SK-N-SH (cell line): ENCODE measurements at regions not wholly inside any gene's neighbourhood (a gene's known extent, or its start where the extent isn't known, plus 50 kb on each side); places are given as distances from the start of the nearest gene placed in this dataset.

ENCODE experiments used
- CTCF ChIA-PET: fragments of 300-600, 350-600 bp; formaldehyde crosslinking; extraction: SDS; loops from one replicate; lab custom pipeline; 2021; lab: Yijun Ruan, JAX
- POLR2A ChIA-PET: fragments of 350-600 bp; sonication (Branson Sonifier 250); formaldehyde crosslinking; extraction: SDS; loops from one replicate; lab custom pipeline; 2020; ENCODE audit warnings: antibody characterized with exemption, inconsistent platforms; lab: Yijun Ruan, JAX
- DNase-seq: peaks from one replicate; pipeline ENCODE4 v3.0.0; 2012
- H2AFZ ChIP-seq: fragments of 200-600 bp; sonication (generic); 2 replicates; pipeline ENCODE4 v1.8.1; 2016; ENCODE audit warnings: antibody characterized with exemption, mild to moderate bottlenecking, low read depth
- H3F3A ChIP-seq: fragments of 200-600 bp; sonication (generic); replicated peaks from 2 replicates; pipeline ENCODE3; 2016; ENCODE audit warnings: antibody characterized with exemption, mild to moderate bottlenecking; ENCODE audit not compliant: insufficient read depth
- H3K27ac ChIP-seq, 2 experiments: fragments of 200-500 bp in 1 of 2; fragments of 200-600 bp in 1 of 2; sonication (Bioruptor generic) in 1 of 2; sonication (generic), shearing (Covaris generic) in 1 of 2; 2 replicates each; pipeline versions ENCODE4 v1.5.1 to v1.6.1; 2014 to 2016; ENCODE audit warnings: low read depth in 2 of 2, inconsistent platforms in 1 of 2, low read length in 1 of 2, mild to moderate bottlenecking in 1 of 2, mixed read lengths in 1 of 2
- H3K27me3 ChIP-seq: fragments of 200-600 bp; sonication (generic), shearing (Covaris generic); 2 replicates; pipeline ENCODE4 v1.6.1; 2016; ENCODE audit warnings: mixed run types; ENCODE audit not compliant: insufficient read depth
- H3K36me3 ChIP-seq, 2 experiments: fragments of 200-500 bp in 1 of 2; fragments of 200-600 bp in 1 of 2; sonication (Bioruptor generic) in 1 of 2; sonication (generic) in 1 of 2; replicated peaks in 1 of 2; 2 replicates each; pipeline versions ENCODE3 to v1.5.1; 2014 to 2016; ENCODE audit warnings: low read length in 1 of 2, mild to moderate bottlenecking in 1 of 2; ENCODE audit not compliant: insufficient read depth in 2 of 2, control insufficient read depth in 1 of 2
- H3K4me1 ChIP-seq, 2 experiments: fragments of 200-500 bp in 1 of 2; fragments of 200-600 bp in 1 of 2; sonication (Bioruptor generic) in 1 of 2; sonication (generic), shearing (Covaris generic) in 1 of 2; 2 replicates each; pipeline versions ENCODE4 v1.5.1 to v1.6.1; 2014 to 2016; ENCODE audit warnings: low read depth in 1 of 2, low read length in 1 of 2, mixed run types in 1 of 2; ENCODE audit not compliant: insufficient read depth in 2 of 2, control insufficient read depth in 1 of 2
- H3K4me2 ChIP-seq: fragments of 200-600 bp; sonication (generic), shearing (Covaris generic); 2 replicates; pipeline ENCODE4 v1.6.1; 2017; ENCODE audit warnings: mixed run types
- H3K4me3 ChIP-seq, 2 experiments: fragments of 200-500 bp in 1 of 2; fragments of 200-600 bp in 1 of 2; sonication (Bioruptor generic) in 1 of 2; sonication (generic), shearing (Covaris generic) in 1 of 2; 2 replicates each; pipeline versions ENCODE4 v1.5.1 to v1.8.1; 2014 to 2016; ENCODE audit warnings: low read depth in 2 of 2, inconsistent platforms in 1 of 2, low read length in 1 of 2, mild to moderate bottlenecking in 1 of 2, mixed read lengths in 1 of 2, moderate library complexity in 1 of 2
- H3K79me2 ChIP-seq: fragments of 200-600 bp; sonication (generic); 2 replicates; pipeline ENCODE4 v1.8.1; 2017; ENCODE audit warnings: mild to moderate bottlenecking; ENCODE audit not compliant: insufficient read depth
- H3K9ac ChIP-seq: fragments of 200-600 bp; sonication (generic); 2 replicates; pipeline ENCODE4 v1.6.1; 2017; ENCODE audit warnings: mixed run types
- H3K9me2 ChIP-seq: fragments of 200-600 bp; sonication (generic); 2 replicates; pipeline ENCODE4 v1.6.1; 2017; ENCODE audit warnings: mixed run types
- H3K9me3 ChIP-seq: fragments of 200-600 bp; sonication (generic); 2 replicates; pipeline ENCODE4 v1.6.1; 2017; ENCODE audit warnings: mixed run types, mild to moderate bottlenecking, moderate library complexity
- H4K20me1 ChIP-seq: fragments of 200-600 bp; sonication (generic); 2 replicates; pipeline ENCODE4 v1.6.1; 2017; ENCODE audit warnings: mild to moderate bottlenecking, mixed run types; ENCODE audit not compliant: insufficient read depth
- FOSL2 ChIP-seq: IDR thresholded peaks from 2 replicates; pipeline ENCODE4 v1.4.0; 2012; ENCODE audit warnings: low read depth, mild to moderate bottlenecking, moderate library complexity, borderline replicate concordance
- GABPA ChIP-seq: IDR thresholded peaks from 2 replicates; pipeline ENCODE4 v1.4.0; 2012; ENCODE audit warnings: low read depth, mild to moderate bottlenecking
- RAD21 ChIP-seq: IDR thresholded peaks from 2 replicates; pipeline ENCODE4 v1.6.1; 2012; ENCODE audit warnings: mild to moderate bottlenecking, low read length
- SIN3A ChIP-seq: IDR thresholded peaks from 2 replicates; pipeline ENCODE4 v1.6.1; 2012; ENCODE audit warnings: low read depth, mild to moderate bottlenecking, low read length, moderate library complexity, borderline replicate concordance
- YY1 ChIP-seq: IDR thresholded peaks from 2 replicates; pipeline ENCODE4 v1.4.0; 2012; ENCODE audit warnings: low read depth, mild to moderate bottlenecking
- ZBTB33 ChIP-seq: IDR thresholded peaks from 2 replicates; pipeline ENCODE4 v1.4.0; 2012; ENCODE audit warnings: low read depth, borderline replicate concordance
- WGBS: methylation state at CpG from one replicate; pipeline ENCODE4 v1.1.6; 2017; ENCODE audit warnings: low lambda C conversion rate; 5-methylcytosine and 5-hydroxymethylcytosine counted together
- TF ChIP-seq, protein P1 (sequence below): fragments of 150-350 bp; IDR thresholded peaks from 2 replicates; pipeline ENCODE4 v1.6.1; 2016; ENCODE audit warnings: mild to moderate bottlenecking, low read depth, low read length
- TF ChIP-seq, protein P2 (sequence below): fragments of 150-350 bp; IDR thresholded peaks from 2 replicates; pipeline ENCODE4 v1.6.1; 2017; ENCODE audit warnings: antibody characterized with exemption, low read length, low read depth, borderline replicate concordance
- TF ChIP-seq, protein P3 (sequence below): fragments of 200-600 bp; sonication (generic); IDR thresholded peaks from 2 replicates; pipeline ENCODE4 v1.6.1; 2017; ENCODE audit warnings: antibody characterized with exemption, mild to moderate bottlenecking, moderate library complexity

DNA sequence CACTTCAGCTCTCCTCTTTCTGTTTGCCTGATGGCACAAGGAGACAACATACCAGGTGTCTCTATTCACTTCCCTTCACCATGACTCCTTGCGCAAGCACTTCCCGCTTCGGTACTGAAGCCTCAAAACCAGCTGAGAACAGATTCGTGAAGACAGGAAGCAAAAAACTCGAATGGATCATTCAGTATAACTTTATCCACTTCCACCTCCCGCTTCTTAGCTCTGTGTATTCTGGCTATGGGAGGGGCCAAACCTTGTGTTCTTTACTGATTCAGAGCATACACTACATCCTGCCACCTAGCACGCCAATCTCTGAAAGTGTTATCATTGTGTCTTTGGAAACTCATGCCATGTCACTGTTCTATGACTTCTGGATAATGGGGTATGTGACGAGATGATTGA lies 62.2 kb upstream of the ADA2 start:
- H3K27ac ChIP-seq: no peak overlapping the region

GRCh38 chr22:17281026-17281425 lies 61.8 kb upstream of the ADA2 start:
- Histone ChIP-seq H3K9me3 (no peaks in the 10 kb centered on the region), H3K36me3 (no peaks in the 10 kb centered on the region), H3K4me1 (no peaks in the 10 kb centered on the region), H3K9me2 (no peaks in the 10 kb centered on the region), H3F3A (no peaks in the 10 kb centered on the region), H3K4me3 (no peak overlapping the region), H3K4me2 (no peak overlapping the region), H3K27ac (no peak overlapping the region), H3K27me3 (peaks cover 26% of the 10 kb centered on the region), H4K20me1 (no peaks in the 10 kb centered on the region), H3K9ac (no peak overlapping the region), H2AFZ (no peak overlapping the region), H3K79me2 (no peaks in the 10 kb centered on the region)
- WGBS: 12% methylated on average over 5 of the region's 5 CpGs
- POLR2A ChIA-PET: no interaction called here
- DNase-seq: no peak
- CTCF ChIA-PET: interaction anchor here (1.1 kb wide), 1 partner anchor 110 kb away, joined by 3 read pairs; no protein-coding TSS in a partner anchor
- TF ChIP-seq, protein P1, sequence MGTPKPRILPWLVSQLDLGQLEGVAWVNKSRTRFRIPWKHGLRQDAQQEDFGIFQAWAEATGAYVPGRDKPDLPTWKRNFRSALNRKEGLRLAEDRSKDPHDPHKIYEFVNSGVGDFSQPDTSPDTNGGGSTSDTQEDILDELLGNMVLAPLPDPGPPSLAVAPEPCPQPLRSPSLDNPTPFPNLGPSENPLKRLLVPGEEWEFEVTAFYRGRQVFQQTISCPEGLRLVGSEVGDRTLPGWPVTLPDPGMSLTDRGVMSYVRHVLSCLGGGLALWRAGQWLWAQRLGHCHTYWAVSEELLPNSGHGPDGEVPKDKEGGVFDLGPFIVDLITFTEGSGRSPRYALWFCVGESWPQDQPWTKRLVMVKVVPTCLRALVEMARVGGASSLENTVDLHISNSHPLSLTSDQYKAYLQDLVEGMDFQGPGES: no peak
- TF ChIP-seq ZBTB33 (no peak), SIN3A (no peak)
- TF ChIP-seq, protein P2, sequence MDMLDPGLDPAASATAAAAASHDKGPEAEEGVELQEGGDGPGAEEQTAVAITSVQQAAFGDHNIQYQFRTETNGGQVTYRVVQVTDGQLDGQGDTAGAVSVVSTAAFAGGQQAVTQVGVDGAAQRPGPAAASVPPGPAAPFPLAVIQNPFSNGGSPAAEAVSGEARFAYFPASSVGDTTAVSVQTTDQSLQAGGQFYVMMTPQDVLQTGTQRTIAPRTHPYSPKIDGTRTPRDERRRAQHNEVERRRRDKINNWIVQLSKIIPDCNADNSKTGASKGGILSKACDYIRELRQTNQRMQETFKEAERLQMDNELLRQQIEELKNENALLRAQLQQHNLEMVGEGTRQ: no peak

More for the DNA sequence above, 62.2 kb upstream of the ADA2 start:
- H2AFZ ChIP-seq: no peak overlapping the region
- H3K4me2 ChIP-seq: no peak overlapping the region
- H3K4me1 ChIP-seq: no peaks in the 10 kb centered on the region
- no peak for DNase-seq
- no peaks in the 10 kb centered on the region for H4K20me1 ChIP-seq
- H3F3A ChIP-seq: no peaks in the 10 kb centered on the region
- ChIA-PET CTCF (interaction anchor here (1.1 kb wide), 1 partner anchor 110 kb away, joined by 3 read pairs; no protein-coding TSS in a partner anchor), POLR2A (no interaction called here)
- H3K27me3 ChIP-seq: peaks cover 25% of the 10 kb centered on the region
- H3K4me3 ChIP-seq: no peak overlapping the region
- no peak overlapping the region for H3K9ac ChIP-seq
- H3K36me3 ChIP-seq: no peaks in the 10 kb centered on the region
- H3K79me2 ChIP-seq: no peaks in the 10 kb centered on the region
- TF ChIP-seq, protein P3, sequence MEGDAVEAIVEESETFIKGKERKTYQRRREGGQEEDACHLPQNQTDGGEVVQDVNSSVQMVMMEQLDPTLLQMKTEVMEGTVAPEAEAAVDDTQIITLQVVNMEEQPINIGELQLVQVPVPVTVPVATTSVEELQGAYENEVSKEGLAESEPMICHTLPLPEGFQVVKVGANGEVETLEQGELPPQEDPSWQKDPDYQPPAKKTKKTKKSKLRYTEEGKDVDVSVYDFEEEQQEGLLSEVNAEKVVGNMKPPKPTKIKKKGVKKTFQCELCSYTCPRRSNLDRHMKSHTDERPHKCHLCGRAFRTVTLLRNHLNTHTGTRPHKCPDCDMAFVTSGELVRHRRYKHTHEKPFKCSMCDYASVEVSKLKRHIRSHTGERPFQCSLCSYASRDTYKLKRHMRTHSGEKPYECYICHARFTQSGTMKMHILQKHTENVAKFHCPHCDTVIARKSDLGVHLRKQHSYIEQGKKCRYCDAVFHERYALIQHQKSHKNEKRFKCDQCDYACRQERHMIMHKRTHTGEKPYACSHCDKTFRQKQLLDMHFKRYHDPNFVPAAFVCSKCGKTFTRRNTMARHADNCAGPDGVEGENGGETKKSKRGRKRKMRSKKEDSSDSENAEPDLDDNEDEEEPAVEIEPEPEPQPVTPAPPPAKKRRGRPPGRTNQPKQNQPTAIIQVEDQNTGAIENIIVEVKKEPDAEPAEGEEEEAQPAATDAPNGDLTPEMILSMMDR: no peak
- TF ChIP-seq ZBTB33: no peak
- TF ChIP-seq, protein P2: no peak
- no peak for TF ChIP-seq YY1
- no peak for TF ChIP-seq GABPA
- no peak for TF ChIP-seq FOSL2
- no peak for TF ChIP-seq RAD21
- H3K9me3 ChIP-seq: no peaks in the 10 kb centered on the region
- WGBS: 17% methylated on average over 8 of the region's 8 CpGs
- no peaks in the 10 kb centered on the region for H3K9me2 ChIP-seq
